ENCODE measurements at regions not wholly inside any gene's neighbourhood (a gene's known extent, or its start where the extent isn't known, plus 50 kb on each side); places are given as distances from the start of the nearest gene placed in this dataset.

- Mint-ChIP-seq H3K4me1 (peaks cover 2% of the 10 kb centered on the region), H3K4me3 (no peak overlapping the region), H3K27ac (no peak overlapping the region), H3K36me3 (no peaks in the 10 kb centered on the region), H3K9me3 (peaks cover 9% of the 10 kb centered on the region), H3K27me3 (ENCODE audit: low read depth) (peaks cover 10% of the 10 kb centered on the region)
- no peak for DNase-seq (ENCODE audit: low spot score in 2 of 2, unreplicated experiment in 2 of 2)
- TF ChIP-seq, protein P1, sequence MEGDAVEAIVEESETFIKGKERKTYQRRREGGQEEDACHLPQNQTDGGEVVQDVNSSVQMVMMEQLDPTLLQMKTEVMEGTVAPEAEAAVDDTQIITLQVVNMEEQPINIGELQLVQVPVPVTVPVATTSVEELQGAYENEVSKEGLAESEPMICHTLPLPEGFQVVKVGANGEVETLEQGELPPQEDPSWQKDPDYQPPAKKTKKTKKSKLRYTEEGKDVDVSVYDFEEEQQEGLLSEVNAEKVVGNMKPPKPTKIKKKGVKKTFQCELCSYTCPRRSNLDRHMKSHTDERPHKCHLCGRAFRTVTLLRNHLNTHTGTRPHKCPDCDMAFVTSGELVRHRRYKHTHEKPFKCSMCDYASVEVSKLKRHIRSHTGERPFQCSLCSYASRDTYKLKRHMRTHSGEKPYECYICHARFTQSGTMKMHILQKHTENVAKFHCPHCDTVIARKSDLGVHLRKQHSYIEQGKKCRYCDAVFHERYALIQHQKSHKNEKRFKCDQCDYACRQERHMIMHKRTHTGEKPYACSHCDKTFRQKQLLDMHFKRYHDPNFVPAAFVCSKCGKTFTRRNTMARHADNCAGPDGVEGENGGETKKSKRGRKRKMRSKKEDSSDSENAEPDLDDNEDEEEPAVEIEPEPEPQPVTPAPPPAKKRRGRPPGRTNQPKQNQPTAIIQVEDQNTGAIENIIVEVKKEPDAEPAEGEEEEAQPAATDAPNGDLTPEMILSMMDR (IDR thresholded peaks at IDR 0.05; ENCODE audit: unreplicated experiment), result no peak
Measured at GRCh38 chr6:166715992-166716391, 88.9 kb upstream of the RPS6KA2 start.

- TF ChIP-seq, protein P1 (IDR thresholded peaks at IDR 0.05; ENCODE audit: unreplicated experiment), result no peak
- Mint-ChIP-seq H3K4me3 (no peak overlapping the region), H3K9me3 (peaks cover 9% of the 10 kb centered on the region), H3K4me1 (no peaks in the 10 kb centered on the region), H3K36me3 (no peaks in the 10 kb centered on the region), H3K27ac (no peak overlapping the region), H3K27me3 (ENCODE audit: low read depth) (peaks cover 10% of the 10 kb centered on the region)
- DNase-seq (ENCODE audit: low spot score in 2 of 2, unreplicated experiment in 2 of 2), result no peak
Measured at GRCh38 chr6:166715065-166715464, 88.0 kb upstream of the RPS6KA2 start.

GRCh38 chr6:166714581-166714980 is 87.5 kb upstream of the RPS6KA2 start:
- Mint-ChIP-seq H3K4me3 (no peak overlapping the region), H3K27me3 (ENCODE audit: low read depth) (peaks cover 10% of the 10 kb centered on the region), H3K36me3 (no peaks in the 10 kb centered on the region), H3K9me3 (peaks cover 9% of the 10 kb centered on the region), H3K27ac (no peak overlapping the region), H3K4me1 (no peaks in the 10 kb centered on the region)
- DNase-seq (ENCODE audit: low spot score in 2 of 2, unreplicated experiment in 2 of 2), result no peak
- TF ChIP-seq, protein P1 (IDR thresholded peaks at IDR 0.05; ENCODE audit: unreplicated experiment), result no peak

GRCh38 chr6:166714187-166714510 is 87.1 kb upstream of the RPS6KA2 start:
- Mint-ChIP-seq H3K36me3 (no peaks in the 10 kb centered on the region), H3K4me3 (no peak overlapping the region), H3K4me1 (no peaks in the 10 kb centered on the region), H3K27ac (no peak overlapping the region), H3K27me3 (ENCODE audit: low read depth) (peaks cover 7% of the 10 kb centered on the region), H3K9me3 (peaks cover 9% of the 10 kb centered on the region)
- TF ChIP-seq, protein P1 (IDR thresholded peaks at IDR 0.05; ENCODE audit: unreplicated experiment), result no peak
- DNase-seq (ENCODE audit: low spot score in 2 of 2, unreplicated experiment in 2 of 2), result no peak

GRCh38 chr6:166713434-166714186 is 86.6 kb upstream of the RPS6KA2 start:
- H3K36me3 Mint-ChIP-seq, result no peaks in the 10 kb centered on the region
- no peak for DNase-seq (ENCODE audit: low spot score in 2 of 2, unreplicated experiment in 2 of 2)
- TF ChIP-seq, protein P1 (IDR thresholded peaks at IDR 0.05; ENCODE audit: unreplicated experiment), result no peak
- peaks cover 9% of the 10 kb centered on the region for H3K9me3 Mint-ChIP-seq
- no peaks in the 10 kb centered on the region for H3K4me1 Mint-ChIP-seq
- no peak overlapping the region for H3K4me3 Mint-ChIP-seq
- peaks cover 7% of the 10 kb centered on the region for H3K27me3 Mint-ChIP-seq (ENCODE audit: low read depth)
- no peak overlapping the region for H3K27ac Mint-ChIP-seq

All from mesothelial cell of epicardium (in vitro differentiated cells).